T-helper 2 cell treated with Interferon-gamma antibody and Interleukin-4, amounts not matched to agents 5 μg/mL and 100 μg/mL, for 36 hours (primary cell): ENCODE measurements at regions not wholly inside any gene's neighbourhood (a gene's known extent, or its start where the extent isn't known, plus 50 kb on each side); places are given as distances from the start of the nearest gene placed in this dataset.

Experiments used
- DNase-seq: peaks from one replicate; pipeline ENCODE4 v3.0.0; 2021; ENCODE audit warnings: low spot score
- H3K27ac Mint-ChIP-seq: one replicate; pipeline ENCODE4 v1.8.0; 2021; ENCODE audit warnings: mild to moderate bottlenecking, mixed read lengths
- H3K27me3 Mint-ChIP-seq: one replicate; pipeline ENCODE4 v1.8.0; 2021; ENCODE audit warnings: low read depth, mixed read lengths
- H3K36me3 Mint-ChIP-seq: one replicate; pipeline ENCODE4 v1.8.0; 2021; ENCODE audit warnings: low read depth, mixed read lengths
- H3K4me1 Mint-ChIP-seq: one replicate; pipeline ENCODE4 v1.8.0; 2021; ENCODE audit warnings: low read depth, mixed read lengths
- H3K4me3 Mint-ChIP-seq: one replicate; pipeline ENCODE4 v1.8.0; 2022; ENCODE audit warnings: mild to moderate bottlenecking, moderate library complexity, mixed read lengths
- H3K9me3 Mint-ChIP-seq: one replicate; pipeline ENCODE4 v1.8.0; 2021; ENCODE audit warnings: mixed read lengths

DNA sequence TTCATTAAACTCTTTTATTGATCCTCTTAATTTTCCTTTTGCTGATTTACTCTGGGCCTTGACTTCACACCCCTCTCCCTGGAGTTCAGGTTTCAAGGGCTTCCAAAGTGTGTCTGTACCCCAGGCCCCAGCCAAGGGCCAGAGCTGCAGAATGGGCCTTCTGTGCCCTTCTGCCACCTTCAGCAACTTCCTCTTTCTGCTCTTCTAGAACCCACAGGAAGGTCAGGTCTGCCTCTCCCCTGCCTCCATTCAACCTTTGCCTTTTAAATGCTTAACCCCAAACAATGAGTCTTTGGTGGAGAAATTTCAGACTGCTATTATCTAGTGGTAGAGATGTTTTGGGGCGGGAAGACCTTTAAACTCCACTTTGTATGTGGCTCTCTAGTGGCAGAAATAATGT, 63.1 kb downstream of the TSN start:
- DNase-seq = no peak
- H3K27ac Mint-ChIP-seq = no peak overlapping the region
- peaks cover 4% of the 10 kb centered on the region for H3K27me3 Mint-ChIP-seq
- H3K4me1 Mint-ChIP-seq = no peaks in the 10 kb centered on the region
- H3K4me3 Mint-ChIP-seq = no peak overlapping the region
- H3K9me3 Mint-ChIP-seq = no peaks in the 10 kb centered on the region
- H3K36me3 Mint-ChIP-seq = no peaks in the 10 kb centered on the region

DNA sequence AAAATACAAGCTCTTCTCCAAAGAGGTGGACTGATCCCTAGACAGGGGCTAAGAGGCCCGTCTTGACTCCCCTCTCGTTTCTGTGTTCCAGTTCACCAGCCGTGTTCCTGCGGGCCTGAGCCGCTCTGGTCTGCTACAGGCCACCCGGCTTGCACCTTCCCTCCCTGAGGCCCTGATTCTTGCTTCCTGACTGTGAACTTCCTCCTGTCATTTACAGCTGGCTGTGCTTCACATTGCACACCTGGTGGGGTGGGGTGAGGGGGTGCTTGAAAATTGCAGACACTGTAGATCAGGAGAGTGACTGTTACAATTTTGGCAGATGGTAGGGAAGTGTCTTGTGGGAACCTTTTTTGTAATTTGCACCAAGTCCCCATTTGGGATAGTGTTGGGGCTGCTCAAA, 64.4 kb downstream of the TSN start:
- H3K27ac Mint-ChIP-seq = no peak overlapping the region

DNA sequence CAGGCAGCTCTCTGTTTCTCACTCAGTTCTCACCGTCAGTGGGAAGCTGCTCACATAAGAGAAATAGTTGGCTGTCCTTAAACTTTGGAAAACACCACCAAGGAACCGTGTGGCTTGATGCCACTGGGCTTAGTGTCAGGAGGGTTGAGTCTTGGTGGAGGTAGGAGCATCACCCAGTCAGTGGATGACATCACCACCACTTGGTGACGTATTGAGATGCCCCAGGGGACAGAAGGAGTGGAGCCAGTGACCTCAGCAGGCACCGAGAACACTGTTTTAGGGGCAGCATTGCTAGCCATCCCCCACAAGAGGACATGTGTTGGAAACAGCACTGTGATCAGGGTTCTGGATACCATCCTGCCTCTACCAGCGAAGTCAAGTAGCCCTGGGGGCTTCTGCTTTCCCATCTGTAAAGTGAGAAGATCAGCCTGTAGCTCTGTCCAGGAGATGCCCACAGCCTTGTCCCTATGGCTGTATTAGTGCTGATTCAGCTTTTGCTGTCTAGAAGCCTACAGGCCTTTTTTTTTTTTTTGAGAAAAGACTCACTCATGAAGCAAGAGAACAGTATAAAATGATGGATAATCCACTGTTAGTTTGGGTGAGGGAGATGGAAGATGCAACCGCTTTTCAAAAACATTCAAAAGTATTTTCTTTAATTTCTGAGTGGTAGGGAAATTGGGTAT, 66.2 kb downstream of the TSN start:
- no peak overlapping the region for H3K4me3 Mint-ChIP-seq
- H3K4me1 Mint-ChIP-seq = no peaks in the 10 kb centered on the region
- no peak overlapping the region for H3K27ac Mint-ChIP-seq
- DNase-seq = no peak
- H3K36me3 Mint-ChIP-seq = no peaks in the 10 kb centered on the region
- peaks cover 4% of the 10 kb centered on the region for H3K27me3 Mint-ChIP-seq
- no peaks in the 10 kb centered on the region for H3K9me3 Mint-ChIP-seq

More for the DNA sequence above, 64.4 kb downstream of the TSN start:
- Mint-ChIP-seq H3K4me3 (no peak overlapping the region), H3K4me1 (no peaks in the 10 kb centered on the region), H3K27me3 (peaks cover 4% of the 10 kb centered on the region), H3K9me3 (no peaks in the 10 kb centered on the region), H3K36me3 (no peaks in the 10 kb centered on the region)
- DNase-seq = no peak

DNA sequence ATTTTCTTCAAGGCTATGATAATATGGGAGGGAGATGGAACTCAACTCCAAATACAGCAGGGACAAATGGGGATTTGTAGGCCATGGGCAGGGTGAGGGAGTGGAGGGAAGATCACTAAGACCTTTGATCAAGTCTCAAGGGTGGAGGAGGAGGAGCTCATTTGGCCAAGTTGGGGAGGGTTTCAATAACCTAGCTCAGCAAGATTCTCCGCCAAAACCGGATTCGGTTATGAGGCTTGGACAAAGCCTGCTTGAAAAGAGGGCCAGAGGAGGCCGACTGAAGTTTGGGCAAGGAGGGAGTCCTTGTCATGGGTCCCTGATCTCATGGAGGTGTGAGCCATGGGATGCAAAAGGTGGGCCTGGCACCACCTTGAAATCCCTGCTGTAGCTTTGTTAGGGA, 68.8 kb downstream of the TSN start:
- Mint-ChIP-seq H3K4me1 (no peaks in the 10 kb centered on the region), H3K9me3 (no peaks in the 10 kb centered on the region), H3K27ac (no peak overlapping the region), H3K27me3 (no peaks in the 10 kb centered on the region), H3K4me3 (no peak overlapping the region), H3K36me3 (no peaks in the 10 kb centered on the region)
- DNase-seq = no peak

DNA sequence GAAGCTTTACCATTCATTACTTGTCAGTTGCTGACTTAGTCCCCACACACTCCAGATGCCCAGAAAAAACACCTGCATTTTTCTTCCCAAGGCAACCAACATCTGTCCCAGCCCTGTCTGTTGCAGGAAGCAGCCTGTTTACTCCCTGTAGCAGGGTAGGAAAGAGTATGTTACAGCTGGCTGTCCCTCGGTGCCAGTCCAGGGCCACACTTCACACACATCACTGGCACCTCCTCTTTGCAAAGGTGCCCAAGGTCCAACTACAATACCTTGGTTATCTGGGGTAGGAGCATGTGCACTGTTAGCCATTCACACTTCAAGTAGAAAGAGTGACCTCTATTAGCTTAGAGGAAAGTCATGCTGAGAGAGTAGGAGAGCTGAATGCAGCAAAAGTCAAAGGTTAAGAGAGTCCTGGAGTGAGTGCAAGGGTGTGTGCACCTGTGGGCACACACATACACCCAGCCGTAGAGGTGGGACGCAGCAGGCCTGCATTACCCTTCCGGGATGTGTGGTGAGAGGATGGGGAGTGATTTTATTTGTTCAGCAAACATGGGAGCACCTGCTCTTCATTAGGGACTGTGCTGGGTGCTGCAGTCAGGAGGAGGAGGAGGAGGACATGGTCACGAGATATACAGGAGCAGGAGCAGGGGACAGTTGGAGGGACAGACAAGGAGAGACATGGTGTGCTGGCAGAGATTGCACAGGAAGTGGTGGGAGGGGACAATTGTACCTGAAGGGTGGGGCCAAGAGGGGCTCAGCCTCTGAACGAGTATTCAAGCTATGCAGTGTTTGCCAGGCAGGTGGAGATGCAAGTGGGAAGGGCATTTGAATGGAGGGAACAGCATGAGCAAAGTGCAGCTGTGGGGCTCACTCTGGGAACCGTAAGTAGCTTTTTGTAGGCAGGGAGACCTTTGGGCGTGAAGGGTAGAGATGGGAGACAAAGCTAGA, 69.8 kb downstream of the TSN start:
- H3K27me3 Mint-ChIP-seq = no peaks in the 10 kb centered on the region
- H3K27ac Mint-ChIP-seq = no peak overlapping the region
- no peak overlapping the region for H3K4me3 Mint-ChIP-seq
- H3K4me1 Mint-ChIP-seq = no peaks in the 10 kb centered on the region
- no peaks in the 10 kb centered on the region for H3K36me3 Mint-ChIP-seq
- DNase-seq = no peak
- no peaks in the 10 kb centered on the region for H3K9me3 Mint-ChIP-seq

DNA sequence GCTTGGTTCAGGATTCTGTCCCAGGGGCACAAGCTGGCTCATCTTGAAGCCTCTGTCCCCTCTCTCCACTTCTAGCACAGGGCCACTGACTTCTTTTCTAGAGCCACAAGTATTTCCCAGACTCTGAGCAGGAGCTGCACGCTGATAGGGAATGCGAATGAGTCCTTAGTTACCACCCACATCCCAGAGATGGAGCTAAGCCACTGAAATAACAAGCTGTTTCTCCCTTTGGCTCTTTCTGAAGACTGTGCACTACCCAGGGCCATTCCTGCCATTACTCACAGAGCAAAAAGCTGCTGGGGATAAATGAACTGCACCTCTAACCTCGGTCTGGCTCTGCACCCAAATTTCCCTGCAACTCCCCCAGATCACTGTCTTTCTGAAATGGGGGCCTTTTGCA, 70.6 kb downstream of the TSN start:
- Mint-ChIP-seq H3K27me3 (no peaks in the 10 kb centered on the region), H3K36me3 (no peaks in the 10 kb centered on the region), H3K27ac (no peak overlapping the region), H3K4me1 (no peaks in the 10 kb centered on the region), H3K4me3 (no peak overlapping the region), H3K9me3 (no peaks in the 10 kb centered on the region)
- DNase-seq = no peak

DNA sequence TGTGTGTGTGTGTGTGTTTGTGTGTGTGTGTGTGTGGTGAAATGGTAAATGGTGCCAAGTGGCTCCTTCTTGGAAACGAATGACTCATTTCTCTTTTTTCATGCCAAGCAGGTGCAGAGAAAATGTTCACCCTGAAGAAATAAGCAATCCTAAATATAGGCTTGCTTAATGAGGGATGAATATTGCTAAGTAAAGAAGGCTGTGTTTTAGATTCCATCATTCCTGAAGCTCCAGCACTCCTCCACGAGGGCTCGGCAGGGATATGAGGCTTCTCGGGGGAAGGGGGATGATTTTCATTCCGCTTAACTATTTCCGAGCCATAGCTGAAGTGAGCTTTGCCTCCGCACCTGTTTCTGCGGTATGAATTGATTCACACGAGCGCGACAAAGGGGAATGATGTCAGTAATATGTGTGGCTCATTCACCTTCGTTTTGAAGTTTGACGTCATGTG, 72.9 kb downstream of the TSN start:
- H3K27ac Mint-ChIP-seq = no peak overlapping the region
- H3K4me1 Mint-ChIP-seq = no peaks in the 10 kb centered on the region
- no peaks in the 10 kb centered on the region for H3K27me3 Mint-ChIP-seq
- H3K9me3 Mint-ChIP-seq = no peaks in the 10 kb centered on the region
- no peaks in the 10 kb centered on the region for H3K36me3 Mint-ChIP-seq
- no peak overlapping the region for H3K4me3 Mint-ChIP-seq
- DNase-seq = no peak

DNA sequence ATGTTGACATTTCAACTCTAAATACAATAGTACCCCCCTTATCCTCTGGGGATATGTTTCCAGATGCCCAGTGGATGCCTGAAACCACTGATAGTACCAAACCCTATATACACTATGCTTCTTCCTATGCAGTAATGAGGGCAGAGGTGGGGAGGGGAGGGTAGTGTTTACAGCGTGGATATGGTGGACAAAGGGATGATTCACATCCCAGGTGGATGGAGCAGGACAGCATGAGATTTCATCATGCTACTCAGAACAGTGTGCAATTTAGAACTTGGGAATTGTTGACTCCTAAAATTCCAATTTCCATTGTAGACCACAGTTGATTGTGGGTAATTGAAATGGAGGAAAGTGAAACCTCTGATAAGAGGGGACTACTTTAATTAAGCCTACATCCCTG, 75.4 kb downstream of the TSN start:
- no peak overlapping the region for H3K4me3 Mint-ChIP-seq
- DNase-seq = no peak
- no peaks in the 10 kb centered on the region for H3K27me3 Mint-ChIP-seq
- no peaks in the 10 kb centered on the region for H3K9me3 Mint-ChIP-seq
- no peaks in the 10 kb centered on the region for H3K4me1 Mint-ChIP-seq
- H3K36me3 Mint-ChIP-seq = no peaks in the 10 kb centered on the region
- no peak overlapping the region for H3K27ac Mint-ChIP-seq

DNA sequence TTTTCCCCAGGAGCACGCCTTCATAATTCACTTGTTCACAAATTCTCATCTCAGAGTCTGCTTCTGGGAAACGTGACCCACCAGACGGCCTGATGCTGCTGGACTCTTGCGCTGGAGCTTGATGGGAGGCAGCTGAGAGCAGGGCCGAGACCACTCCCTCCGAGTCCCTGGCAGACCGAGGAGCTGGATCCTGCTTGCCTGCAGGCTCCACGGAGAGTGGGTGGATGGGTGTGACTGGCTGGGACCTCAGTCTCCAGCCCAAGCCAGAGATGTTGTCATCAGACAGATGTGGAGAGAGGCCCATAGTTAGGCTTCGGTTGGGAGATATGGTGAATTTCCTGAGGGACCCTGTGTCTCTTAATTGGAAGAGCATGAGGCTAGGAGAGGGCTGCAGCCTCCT, 76.4 kb downstream of the TSN start:
- no peak for DNase-seq
- Mint-ChIP-seq H3K27me3 (peaks cover 2% of the 10 kb centered on the region), H3K9me3 (no peaks in the 10 kb centered on the region), H3K4me1 (no peaks in the 10 kb centered on the region), H3K27ac (no peak overlapping the region), H3K36me3 (no peaks in the 10 kb centered on the region), H3K4me3 (no peak overlapping the region)

DNA sequence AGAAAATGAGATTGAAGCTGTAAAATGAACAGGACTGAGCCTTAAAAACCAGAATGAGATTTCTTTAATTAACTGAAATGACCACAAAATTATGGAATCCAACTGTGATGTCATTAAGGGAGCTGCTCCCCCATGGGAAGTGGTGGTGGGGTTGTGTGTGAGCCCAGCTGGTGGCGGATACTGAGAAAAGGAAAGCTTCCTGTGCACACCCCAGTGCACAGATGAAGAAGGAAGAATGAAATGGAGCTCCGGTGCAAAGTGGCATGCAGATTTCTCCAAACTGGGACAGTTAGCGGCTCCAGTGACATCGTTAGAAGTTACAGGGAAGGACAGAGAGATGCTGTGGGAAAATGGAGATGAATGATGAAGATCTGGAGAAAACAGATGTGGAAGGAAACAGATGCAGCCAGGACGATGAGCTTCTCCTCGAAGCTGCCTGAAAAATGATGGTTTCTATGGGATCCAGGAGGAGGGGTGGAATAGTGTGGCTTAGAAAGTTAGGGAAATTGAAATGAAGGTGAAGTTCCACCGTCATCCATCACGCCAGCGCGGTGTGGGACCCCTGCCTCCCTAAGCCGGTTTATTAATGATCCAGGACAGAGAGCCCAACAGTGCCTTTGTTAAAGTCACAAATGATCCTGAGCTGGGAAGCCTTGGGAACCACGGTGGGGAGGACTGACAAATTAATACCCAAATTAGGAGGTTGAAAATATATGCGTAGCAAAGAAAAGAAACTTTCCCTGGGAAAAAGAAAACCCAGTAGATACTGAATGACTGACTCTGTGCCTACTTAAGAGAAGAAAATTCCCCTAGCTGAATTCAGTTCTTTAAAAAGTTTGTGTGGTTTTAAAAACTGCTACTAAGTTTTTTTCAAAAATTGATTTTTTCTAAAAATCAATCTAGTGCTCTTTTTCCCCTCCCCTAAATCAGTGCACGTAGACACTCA, 77.2 kb downstream of the TSN start:
- no peak overlapping the region for H3K4me3 Mint-ChIP-seq
- DNase-seq = no peak
- H3K4me1 Mint-ChIP-seq = no peaks in the 10 kb centered on the region
- no peaks in the 10 kb centered on the region for H3K9me3 Mint-ChIP-seq
- no peaks in the 10 kb centered on the region for H3K36me3 Mint-ChIP-seq
- peaks cover 2% of the 10 kb centered on the region for H3K27me3 Mint-ChIP-seq
- no peak overlapping the region for H3K27ac Mint-ChIP-seq

DNA sequence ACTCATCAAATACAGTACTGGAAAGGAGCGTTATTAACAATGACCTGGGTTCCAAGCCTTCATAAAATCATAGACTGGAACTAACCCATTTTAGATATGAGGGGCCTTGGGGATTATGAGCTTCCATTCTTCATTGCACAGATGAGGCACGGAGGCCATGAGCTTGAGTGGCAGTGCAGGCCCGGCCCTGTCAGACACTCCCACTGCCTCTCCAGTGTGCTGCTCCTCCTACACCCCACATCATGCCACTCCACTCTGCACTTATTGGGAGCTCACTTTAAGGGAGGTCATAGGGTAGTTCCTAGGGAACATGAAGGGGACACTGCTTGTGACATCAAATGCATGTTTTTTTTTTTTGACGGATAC, 77.9 kb downstream of the TSN start:
- no peak for DNase-seq
- Mint-ChIP-seq H3K27me3 (peaks cover 4% of the 10 kb centered on the region), H3K4me1 (no peaks in the 10 kb centered on the region), H3K27ac (no peak overlapping the region), H3K9me3 (no peaks in the 10 kb centered on the region), H3K4me3 (no peak overlapping the region), H3K36me3 (no peaks in the 10 kb centered on the region)

DNA sequence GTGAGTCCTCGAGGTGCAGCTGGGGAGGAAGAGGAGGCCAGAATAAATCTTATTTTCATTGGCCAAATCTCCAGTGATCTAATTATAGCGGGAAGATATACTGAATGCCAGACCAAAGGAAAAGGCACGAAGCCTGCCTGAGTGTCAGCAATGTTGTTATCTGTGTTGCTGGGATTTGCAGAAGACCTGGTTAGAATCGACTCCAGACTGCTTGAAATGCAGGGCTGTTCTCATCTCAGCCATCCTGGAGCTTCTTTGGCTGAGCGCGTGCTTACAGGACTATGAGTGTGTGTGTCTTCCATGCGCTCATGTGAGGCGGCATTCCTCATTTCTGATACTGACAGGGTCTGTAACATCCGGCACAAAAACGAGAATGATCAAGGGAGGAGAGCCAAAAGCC, 81.2 kb downstream of the TSN start:
- Mint-ChIP-seq H3K9me3 (no peaks in the 10 kb centered on the region), H3K4me1 (no peaks in the 10 kb centered on the region), H3K4me3 (no peak overlapping the region), H3K27ac (no peak overlapping the region), H3K27me3 (peaks cover 4% of the 10 kb centered on the region), H3K36me3 (no peaks in the 10 kb centered on the region)
- no peak for DNase-seq

DNA sequence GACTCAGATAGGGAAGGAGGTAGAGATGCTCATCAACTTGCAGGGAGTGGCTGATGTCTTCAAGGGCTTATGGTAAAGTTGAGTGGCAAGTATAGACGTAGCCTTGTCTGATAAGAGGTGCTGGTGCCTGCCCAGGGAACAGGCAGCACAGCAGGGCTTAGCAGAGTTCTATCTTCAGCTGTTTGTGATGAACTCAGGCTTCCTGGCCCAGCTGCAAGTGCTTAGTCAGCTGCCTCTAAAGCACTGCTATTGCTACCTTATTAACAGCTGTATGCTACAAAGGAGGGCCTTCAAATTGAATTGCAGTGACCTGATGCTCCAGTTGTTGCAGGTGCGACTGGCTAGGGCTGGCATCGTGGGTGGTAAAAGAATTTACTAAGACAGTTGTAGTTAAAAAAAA, 82.1 kb downstream of the TSN start:
- H3K27me3 Mint-ChIP-seq = peaks cover 4% of the 10 kb centered on the region
- no peak for DNase-seq
- H3K9me3 Mint-ChIP-seq = no peaks in the 10 kb centered on the region
- H3K4me1 Mint-ChIP-seq = no peaks in the 10 kb centered on the region
- H3K4me3 Mint-ChIP-seq = no peak overlapping the region
- no peak overlapping the region for H3K27ac Mint-ChIP-seq
- H3K36me3 Mint-ChIP-seq = no peaks in the 10 kb centered on the region

DNA sequence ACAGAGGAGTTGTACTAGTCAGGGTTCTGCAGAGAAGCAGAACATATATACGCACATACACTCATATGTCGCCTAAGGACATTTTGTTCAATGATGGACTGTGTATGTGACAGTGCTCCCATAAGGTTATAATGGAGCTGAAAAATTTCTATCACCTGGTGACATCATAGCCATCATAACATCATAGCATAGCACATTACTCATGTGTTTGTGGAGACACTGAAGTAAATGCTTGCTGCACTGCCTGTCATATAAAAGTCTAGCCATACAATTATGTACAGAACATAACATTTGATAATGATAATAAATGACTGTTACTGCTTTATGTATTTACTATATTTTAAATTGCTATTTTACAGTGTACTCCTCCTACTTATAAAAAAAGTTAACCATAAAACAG, 83.1 kb downstream of the TSN start:
- Mint-ChIP-seq H3K27me3 (peaks cover 4% of the 10 kb centered on the region), H3K9me3 (no peaks in the 10 kb centered on the region), H3K4me1 (no peaks in the 10 kb centered on the region), H3K27ac (no peak overlapping the region), H3K4me3 (no peak overlapping the region), H3K36me3 (no peaks in the 10 kb centered on the region)
- DNase-seq = no peak
